Rectal smooth muscle tissue (tissue), 1 donor: ENCODE measurements at regions not wholly inside any gene's neighbourhood (a gene's known extent, or its start where the extent isn't known, plus 50 kb on each side); places are given as distances from the start of the nearest gene placed in this dataset.

Experiments
- H3K27ac ChIP-seq: one replicate; pipeline ENCODE4 v1.7.0; 2013; ENCODE audit warnings: low read depth, low read length, inconsistent platforms
- H3K27me3 ChIP-seq: one replicate; pipeline ENCODE4 v1.7.0; 2013; ENCODE audit warnings: low read length; ENCODE audit not compliant: control insufficient read depth, insufficient read depth
- H3K36me3 ChIP-seq: one replicate; pipeline ENCODE4 v1.7.0; 2013; ENCODE audit warnings: low read length; ENCODE audit not compliant: control insufficient read depth, insufficient read depth
- H3K4me1 ChIP-seq: one replicate; pipeline ENCODE4 v1.7.0; 2013; ENCODE audit warnings: low read length; ENCODE audit not compliant: control insufficient read depth, insufficient read depth
- H3K4me3 ChIP-seq: one replicate; pipeline ENCODE4 v1.7.0; 2013; ENCODE audit warnings: low read length
- H3K9ac ChIP-seq: one replicate; pipeline ENCODE4 v1.7.0; 2013; ENCODE audit warnings: low read length

DNA sequence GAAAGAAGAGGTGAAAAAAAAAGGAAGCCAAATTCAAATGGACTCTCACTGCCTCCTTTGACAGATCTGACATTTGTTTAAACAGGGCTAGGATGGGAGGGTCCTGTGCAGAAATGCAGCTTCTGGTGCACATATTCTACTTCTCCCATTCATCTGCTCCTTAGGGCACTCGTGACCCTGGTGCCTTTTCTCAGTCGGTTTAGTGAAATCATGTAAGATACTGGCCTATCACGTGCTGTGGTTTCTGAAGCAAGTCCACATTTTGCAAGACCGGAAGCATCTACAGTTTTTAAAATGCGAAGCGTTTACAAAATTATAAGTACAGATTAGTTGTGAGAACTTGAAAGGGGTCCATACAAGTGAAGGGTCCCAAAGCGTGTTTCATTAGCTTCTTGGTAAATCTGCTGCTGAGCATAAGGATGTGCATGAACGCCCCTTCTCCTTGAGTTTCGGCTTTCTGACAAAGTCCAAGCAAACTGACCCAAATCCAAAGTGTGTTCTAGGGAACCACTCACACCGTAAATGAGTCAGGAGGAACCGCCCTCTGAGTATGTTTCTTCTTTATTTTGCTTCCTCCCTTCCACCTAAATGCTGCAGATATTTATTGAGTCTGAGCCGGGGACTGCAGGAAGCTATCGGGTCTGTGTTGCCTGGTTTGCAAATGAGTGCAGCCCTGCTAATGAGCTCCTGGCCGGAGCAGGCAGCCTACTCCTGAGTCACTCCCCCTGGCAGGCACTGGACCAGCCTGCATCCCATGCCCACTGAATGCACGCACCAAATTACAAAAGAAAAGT is 323.8 kb upstream of the JARID2 start:
- no peaks in the 10 kb centered on the region for H3K27me3 ChIP-seq
- H3K4me3 ChIP-seq = no peak overlapping the region
- no peak overlapping the region for H3K27ac ChIP-seq
- no peak overlapping the region for H3K9ac ChIP-seq
- peaks cover 3% of the 10 kb centered on the region for H3K4me1 ChIP-seq
- H3K36me3 ChIP-seq = no peaks in the 10 kb centered on the region

DNA sequence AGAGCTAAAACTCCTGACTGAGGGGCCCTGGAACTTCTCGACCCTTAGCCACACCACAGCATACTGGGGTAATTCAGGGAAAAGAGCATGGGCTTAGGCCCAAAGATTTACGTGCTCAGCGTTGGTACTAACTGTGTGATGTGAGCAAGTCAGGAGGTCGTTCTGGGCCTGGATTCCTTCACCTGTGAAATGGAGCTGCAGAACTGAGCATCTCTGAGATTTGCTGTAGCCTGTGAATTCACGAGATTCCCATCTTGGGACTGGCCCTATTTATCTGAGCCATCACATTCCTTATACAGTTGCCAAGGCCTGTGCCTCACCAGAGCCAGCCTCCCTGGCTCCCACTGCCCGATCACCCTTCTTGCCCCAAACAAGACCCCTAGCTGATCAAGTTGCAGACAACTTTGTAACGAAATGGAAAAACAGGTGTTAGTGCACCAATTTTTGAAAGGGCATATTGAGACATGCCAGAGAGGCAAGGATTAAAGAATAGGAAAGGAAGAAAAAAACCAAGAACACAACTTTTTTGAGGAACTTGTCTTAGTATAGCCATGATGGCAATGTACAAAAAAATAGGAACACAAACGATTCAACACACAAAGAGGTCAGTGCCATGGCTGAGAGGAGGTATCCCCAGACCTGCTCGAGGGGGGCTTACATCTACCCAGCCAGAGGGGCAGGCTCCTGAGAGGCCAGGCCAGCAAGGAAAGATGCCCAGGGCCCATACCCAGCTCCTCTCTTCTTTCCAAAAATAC is 323.0 kb upstream of the JARID2 start:
- H3K4me1 ChIP-seq = peaks cover 3% of the 10 kb centered on the region
- H3K4me3 ChIP-seq = no peak overlapping the region
- no peaks in the 10 kb centered on the region for H3K27me3 ChIP-seq
- H3K36me3 ChIP-seq = no peaks in the 10 kb centered on the region
- no peak overlapping the region for H3K27ac ChIP-seq
- no peak overlapping the region for H3K9ac ChIP-seq

GRCh38 chr6:14924126-14925024 is 321.5 kb upstream of the JARID2 start:
- Histone ChIP-seq H3K9ac (no peak overlapping the region), H3K27ac (no peak overlapping the region), H3K36me3 (no peaks in the 10 kb centered on the region), H3K27me3 (no peaks in the 10 kb centered on the region), H3K4me3 (no peak overlapping the region), H3K4me1 (peaks cover 3% of the 10 kb centered on the region)

DNA sequence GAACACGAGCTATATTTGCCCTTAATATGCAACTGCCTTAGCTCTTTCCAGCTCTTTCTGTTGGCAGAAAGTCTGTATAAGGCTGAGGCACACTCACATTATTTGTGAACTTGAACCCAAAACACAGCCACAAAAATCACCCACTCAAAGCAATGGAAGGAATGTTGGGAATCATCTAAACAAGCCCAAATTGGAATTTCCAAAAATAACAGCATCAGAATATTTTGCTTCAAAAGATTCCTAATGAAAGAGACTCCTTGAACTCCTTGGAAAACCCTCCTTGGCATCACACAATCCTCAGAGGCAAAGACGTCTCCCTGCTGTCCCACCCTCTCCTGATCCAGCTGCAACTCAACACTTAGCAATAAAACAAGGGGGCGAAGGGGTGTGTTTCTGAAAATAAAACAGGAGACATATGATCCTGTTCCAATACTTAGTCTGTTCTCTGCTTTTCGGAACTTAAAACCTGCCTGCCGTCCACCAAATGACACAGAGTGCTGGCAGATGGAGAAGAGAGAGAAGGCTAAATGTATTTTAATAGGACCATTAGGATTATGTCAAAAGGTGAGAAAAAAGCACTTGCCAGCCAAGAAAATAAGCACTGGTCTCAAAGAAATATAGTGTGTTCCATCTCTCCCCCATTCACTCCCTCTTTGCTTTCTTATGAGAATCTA is 320.7 kb upstream of the JARID2 start:
- peaks cover 3% of the 10 kb centered on the region for H3K4me1 ChIP-seq
- no peak overlapping the region for H3K4me3 ChIP-seq
- H3K27ac ChIP-seq = no peak overlapping the region
- H3K9ac ChIP-seq = no peak overlapping the region
- no peaks in the 10 kb centered on the region for H3K36me3 ChIP-seq
- no peaks in the 10 kb centered on the region for H3K27me3 ChIP-seq

GRCh38 chr6:14925699-14926026 is 320.2 kb upstream of the JARID2 start:
- H3K27me3 ChIP-seq = no peaks in the 10 kb centered on the region
- H3K36me3 ChIP-seq = no peaks in the 10 kb centered on the region
- H3K4me3 ChIP-seq = no peak overlapping the region
- no peak overlapping the region for H3K27ac ChIP-seq
- peaks cover 3% of the 10 kb centered on the region for H3K4me1 ChIP-seq
- H3K9ac ChIP-seq = no peak overlapping the region

GRCh38 chr6:14927398-14927797 is 318.5 kb upstream of the JARID2 start:
- no peak overlapping the region for H3K27ac ChIP-seq
- H3K4me1 ChIP-seq = no peaks in the 10 kb centered on the region
- H3K9ac ChIP-seq = no peak overlapping the region
- no peaks in the 10 kb centered on the region for H3K36me3 ChIP-seq
- H3K27me3 ChIP-seq = no peaks in the 10 kb centered on the region
- H3K4me3 ChIP-seq = no peak overlapping the region

GRCh38 chr6:14929291-14929690 is 316.6 kb upstream of the JARID2 start:
- Histone ChIP-seq H3K4me3 (no peak overlapping the region), H3K9ac (no peak overlapping the region), H3K27ac (no peak overlapping the region), H3K36me3 (no peaks in the 10 kb centered on the region), H3K27me3 (no peaks in the 10 kb centered on the region), H3K4me1 (no peaks in the 10 kb centered on the region)

GRCh38 chr6:14930366-14930989 is 315.4 kb upstream of the JARID2 start:
- no peaks in the 10 kb centered on the region for H3K27me3 ChIP-seq
- H3K9ac ChIP-seq = no peak overlapping the region
- no peak overlapping the region for H3K27ac ChIP-seq
- H3K4me3 ChIP-seq = no peak overlapping the region
- no peaks in the 10 kb centered on the region for H3K4me1 ChIP-seq
- H3K36me3 ChIP-seq = no peaks in the 10 kb centered on the region

DNA sequence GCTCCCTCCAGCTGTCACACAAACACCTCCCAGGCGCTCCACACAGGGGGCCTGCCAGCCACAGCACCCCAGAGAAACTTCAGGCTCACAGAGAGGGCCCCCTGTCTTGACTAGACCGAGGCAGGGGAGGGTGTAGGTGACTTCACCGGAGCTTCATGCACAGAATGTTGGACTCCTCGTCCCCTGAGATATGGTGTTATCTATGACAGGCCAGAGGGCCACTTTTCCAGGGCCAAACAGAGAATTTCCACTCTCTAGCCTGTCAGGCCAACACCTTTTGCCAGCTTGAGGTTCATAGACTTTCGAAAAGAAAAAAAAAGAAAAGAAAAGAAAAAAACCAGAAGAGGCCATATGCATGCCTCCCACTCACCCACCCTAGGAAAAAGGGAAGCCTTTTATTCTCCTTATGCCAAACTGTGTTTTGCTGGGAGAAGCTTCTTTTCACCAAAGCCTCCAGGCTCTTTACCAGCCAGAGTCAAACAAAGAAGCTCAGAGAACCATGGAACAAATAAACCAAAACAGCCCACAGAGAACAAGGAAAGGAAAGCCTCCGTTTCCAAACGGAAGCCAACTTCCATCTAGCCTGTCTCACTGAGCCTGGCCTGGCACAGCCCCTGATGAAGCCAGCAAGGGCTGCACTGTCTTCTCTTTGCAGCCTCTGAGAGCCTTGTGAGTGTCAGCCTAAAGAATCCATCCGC is 313.2 kb upstream of the JARID2 start:
- H3K27ac ChIP-seq = no peak overlapping the region
- no peak overlapping the region for H3K4me3 ChIP-seq
- H3K27me3 ChIP-seq = no peaks in the 10 kb centered on the region
- H3K4me1 ChIP-seq = no peaks in the 10 kb centered on the region
- no peak overlapping the region for H3K9ac ChIP-seq
- no peaks in the 10 kb centered on the region for H3K36me3 ChIP-seq

DNA sequence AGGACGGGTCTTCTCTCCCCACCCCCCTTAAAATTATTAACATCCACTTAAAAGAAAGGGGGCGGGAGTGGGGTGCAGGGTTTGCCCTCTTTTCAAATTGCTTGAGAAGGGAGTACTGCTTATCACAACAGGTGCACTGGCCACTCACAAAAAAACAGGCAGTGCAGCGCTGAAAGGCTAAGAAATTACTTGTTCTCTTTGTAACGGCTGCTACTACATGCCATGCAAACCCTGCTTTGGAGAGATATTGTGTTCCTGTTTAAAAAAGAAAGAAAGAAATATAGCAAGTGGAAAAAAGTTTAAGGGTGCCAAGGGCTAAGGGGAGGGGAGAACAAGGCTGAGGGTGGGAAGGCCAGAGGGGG is 312.7 kb upstream of the JARID2 start:
- Histone ChIP-seq H3K4me1 (no peaks in the 10 kb centered on the region), H3K4me3 (no peak overlapping the region), H3K36me3 (no peaks in the 10 kb centered on the region), H3K27ac (no peak overlapping the region), H3K27me3 (no peaks in the 10 kb centered on the region), H3K9ac (no peak overlapping the region)

GRCh38 chr6:14934013-14934412 is 311.9 kb upstream of the JARID2 start:
- Histone ChIP-seq H3K36me3 (no peaks in the 10 kb centered on the region), H3K9ac (no peak overlapping the region), H3K4me1 (no peaks in the 10 kb centered on the region), H3K27ac (no peak overlapping the region), H3K27me3 (no peaks in the 10 kb centered on the region), H3K4me3 (no peak overlapping the region)
